ENCODE measurements at regions not wholly inside any gene's neighbourhood (a gene's known extent, or its start where the extent isn't known, plus 50 kb on each side); places are given as distances from the start of the nearest gene placed in this dataset.

DNA sequence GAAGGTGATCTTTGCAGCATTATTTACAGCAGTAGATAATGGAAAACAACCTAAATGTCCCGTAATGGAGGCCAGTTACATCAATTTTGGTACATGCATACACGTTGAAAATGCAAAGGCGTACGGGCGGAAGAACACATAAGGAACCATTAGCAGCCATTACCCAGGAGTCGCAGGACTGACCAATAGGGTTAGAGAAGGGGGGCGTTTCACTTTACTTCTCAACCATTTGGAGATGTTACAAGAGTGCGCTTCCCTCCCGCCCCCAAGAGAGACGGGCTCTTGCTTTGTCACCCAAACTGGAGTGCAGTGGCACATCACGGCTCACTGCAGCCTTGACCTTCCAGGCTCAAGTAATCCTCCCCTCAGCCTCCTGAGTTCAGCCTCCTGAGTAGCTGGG lies 52.8 kb upstream of the SLC35C1 start:
- TF ChIP-seq, protein P1, sequence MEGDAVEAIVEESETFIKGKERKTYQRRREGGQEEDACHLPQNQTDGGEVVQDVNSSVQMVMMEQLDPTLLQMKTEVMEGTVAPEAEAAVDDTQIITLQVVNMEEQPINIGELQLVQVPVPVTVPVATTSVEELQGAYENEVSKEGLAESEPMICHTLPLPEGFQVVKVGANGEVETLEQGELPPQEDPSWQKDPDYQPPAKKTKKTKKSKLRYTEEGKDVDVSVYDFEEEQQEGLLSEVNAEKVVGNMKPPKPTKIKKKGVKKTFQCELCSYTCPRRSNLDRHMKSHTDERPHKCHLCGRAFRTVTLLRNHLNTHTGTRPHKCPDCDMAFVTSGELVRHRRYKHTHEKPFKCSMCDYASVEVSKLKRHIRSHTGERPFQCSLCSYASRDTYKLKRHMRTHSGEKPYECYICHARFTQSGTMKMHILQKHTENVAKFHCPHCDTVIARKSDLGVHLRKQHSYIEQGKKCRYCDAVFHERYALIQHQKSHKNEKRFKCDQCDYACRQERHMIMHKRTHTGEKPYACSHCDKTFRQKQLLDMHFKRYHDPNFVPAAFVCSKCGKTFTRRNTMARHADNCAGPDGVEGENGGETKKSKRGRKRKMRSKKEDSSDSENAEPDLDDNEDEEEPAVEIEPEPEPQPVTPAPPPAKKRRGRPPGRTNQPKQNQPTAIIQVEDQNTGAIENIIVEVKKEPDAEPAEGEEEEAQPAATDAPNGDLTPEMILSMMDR (IDR thresholded peaks at IDR 0.05) = no peak
- no peak for TF ChIP-seq EZH2 (IDR thresholded peaks at IDR 0.05)
- no peak for TF ChIP-seq EZH2phosphoT487 (IDR thresholded peaks at IDR 0.05)
